ENCODE measurements at regions not wholly inside any gene's neighbourhood (a gene's known extent, or its start where the extent isn't known, plus 50 kb on each side); places are given as distances from the start of the nearest gene placed in this dataset.

DNA sequence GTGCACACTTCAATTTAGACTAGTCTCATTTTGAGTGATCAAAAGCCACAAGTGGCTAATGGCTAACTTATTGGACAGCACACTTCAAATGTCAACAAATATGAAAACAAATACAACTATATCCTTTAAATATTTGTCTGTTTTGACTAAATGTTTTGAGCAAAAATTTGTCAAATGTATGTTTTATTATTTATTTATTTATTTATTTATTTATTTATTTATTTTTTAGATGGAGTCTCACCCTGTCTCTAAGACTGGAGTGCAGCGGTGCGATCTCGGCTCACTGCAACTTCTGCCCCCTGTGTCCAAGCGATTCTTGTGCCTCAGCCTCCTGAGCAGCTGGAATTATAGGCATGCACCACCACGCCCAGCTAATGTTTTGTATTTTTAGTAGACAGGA, 1392.1 kb upstream of the WWC1 start:
- TF ChIP-seq CTCF (IDR thresholded peaks at IDR 0.05; ENCODE audit: extremely low read depth in 1 of 2, insufficient read depth in 1 of 2, low read depth in 1 of 2, low read length in 2 of 2) (no peak), POLR2A (IDR thresholded peaks at IDR 0.05; ENCODE audit: low read depth, low read length) (no peak), POLR2AphosphoS5 (IDR thresholded peaks at IDR 0.05; ENCODE audit: insufficient read depth, low read depth, low read length) (no peak), GATA2 (IDR thresholded peaks at IDR 0.05; ENCODE audit: insufficient read depth, insufficient read length, low read depth, low read length) (no peak), EZH2 (IDR thresholded peaks at IDR 0.05; ENCODE audit: borderline replicate concordance, low read depth, low read length, severe bottlenecking) (no peak), MYC (IDR thresholded peaks at IDR 0.05; ENCODE audit: low read depth, low read length) (no peak)
- TF ChIP-seq, protein P1, sequence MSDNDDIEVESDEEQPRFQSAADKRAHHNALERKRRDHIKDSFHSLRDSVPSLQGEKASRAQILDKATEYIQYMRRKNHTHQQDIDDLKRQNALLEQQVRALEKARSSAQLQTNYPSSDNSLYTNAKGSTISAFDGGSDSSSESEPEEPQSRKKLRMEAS (IDR thresholded peaks at IDR 0.05; ENCODE audit: insufficient read depth, insufficient read length): no peak

Measured in endothelial cell of umbilical vein (primary cell).